IMR-90 (cell line): ENCODE measurements at regions not wholly inside any gene's neighbourhood (a gene's known extent, or its start where the extent isn't known, plus 50 kb on each side); places are given as distances from the start of the nearest gene placed in this dataset.
A peak's percentile ranks its signal among the peaks of the same experiment; 100 is the strongest.

Source experiments
- ATAC-seq: fragments of 200-7000 bp; cut with Tn5 transposase; 2 replicates; pipeline ENCODE4 v1.9.1; 2020; ENCODE audit warnings: low read depth, mild to moderate bottlenecking, moderate library complexity
- BruUV-seq: library from RNA; stranded (reverse); fragments of 400-500 nt; replicated peaks from 2 replicates; lab custom pipeline; 2021; lab: Mats Ljungman, UMichigan
- CTCF ChIA-PET: fragments of 300-600 bp; formaldehyde crosslinking; extraction: SDS; loops from one replicate; lab custom pipeline; 2021; ENCODE audit warnings: antibody characterized with exemption; lab: Yijun Ruan, JAX
- POLR2A ChIA-PET: fragments of 300-600 bp; sonication (Branson Sonifier 250); formaldehyde crosslinking; loops from one replicate; lab custom pipeline; 2022; ENCODE audit warnings: antibody characterized with exemption; ENCODE audit not compliant: unreplicated experiment; lab: Charles Lee
- DNase-seq: peaks from one replicate; pipeline ENCODE4 v3.0.0; 2013
- H2AFZ ChIP-seq: replicated peaks from 2 replicates; pipeline ENCODE3; 2013; ENCODE audit warnings: low read length, mild to moderate bottlenecking; ENCODE audit not compliant: poor library complexity
- H2AK5ac ChIP-seq: 2 replicates; pipeline ENCODE4 v1.6.1; 2013; ENCODE audit warnings: low read depth, low read length, inconsistent platforms
- H2AK9ac ChIP-seq: replicated peaks from 2 replicates; pipeline ENCODE3; 2013; ENCODE audit warnings: mild to moderate bottlenecking, low read depth, low read length, moderate library complexity; ENCODE audit not compliant: poor library complexity
- H2BK120ac ChIP-seq: 2 replicates; pipeline ENCODE4 v1.6.1; 2013; ENCODE audit warnings: low read depth, low read length, inconsistent platforms
- H2BK15ac ChIP-seq: 3 replicates; pipeline ENCODE4 v1.6.1; 2013; ENCODE audit warnings: low read depth, low read length, inconsistent platforms
- H2BK20ac ChIP-seq: 2 replicates; pipeline ENCODE4 v1.6.1; 2013; ENCODE audit warnings: low read depth, mild to moderate bottlenecking, inconsistent platforms, low read length, moderate library complexity
- H2BK5ac ChIP-seq: 2 replicates; pipeline ENCODE4 v1.6.1; 2013; ENCODE audit warnings: mild to moderate bottlenecking, low read depth, low read length, inconsistent platforms; ENCODE audit not compliant: poor library complexity, severe bottlenecking
- H3K14ac ChIP-seq: replicated peaks from 2 replicates; pipeline ENCODE4 v1.6.1; 2013; ENCODE audit warnings: low read depth, low read length, inconsistent platforms
- H3K18ac ChIP-seq: 2 replicates; pipeline ENCODE4 v1.6.1; 2013; ENCODE audit warnings: low read depth, low read length, control low read depth
- H3K23ac ChIP-seq: 2 replicates; pipeline ENCODE4 v1.6.1; 2013; ENCODE audit warnings: low read depth, low read length, inconsistent platforms
- H3K27ac ChIP-seq: 2 replicates; pipeline ENCODE4 v1.5.1; 2013; ENCODE audit warnings: mild to moderate bottlenecking, control low read depth, low read length; ENCODE audit not compliant: insufficient read depth
- H3K27me3 ChIP-seq: 2 replicates; pipeline ENCODE4 v1.6.1; 2013; ENCODE audit warnings: low read length; ENCODE audit not compliant: control insufficient read depth, insufficient read depth
- H3K36me3 ChIP-seq: 2 replicates; pipeline ENCODE4 v1.6.1; 2013; ENCODE audit warnings: low read length, mixed read lengths; ENCODE audit not compliant: control insufficient read depth, insufficient read depth
- H3K4ac ChIP-seq: 2 replicates; pipeline ENCODE4 v1.6.1; 2013; ENCODE audit warnings: low read depth, low read length, inconsistent platforms
- H3K4me1 ChIP-seq: 2 replicates; pipeline ENCODE4 v1.6.1; 2013; ENCODE audit warnings: low read length, mixed read lengths; ENCODE audit not compliant: control insufficient read depth, insufficient read depth
- H3K4me2 ChIP-seq: 2 replicates; pipeline ENCODE4 v1.6.1; 2013; ENCODE audit warnings: low read depth, mild to moderate bottlenecking, control low read depth, low read length, moderate library complexity
- H3K4me3 ChIP-seq: 2 replicates; pipeline ENCODE4 v1.5.1; 2013; ENCODE audit warnings: low read depth, mild to moderate bottlenecking, control low read depth, low read length, moderate library complexity; ENCODE audit not compliant: insufficient read depth
- H3K56ac ChIP-seq: 2 replicates; pipeline ENCODE4 v1.6.1; 2013; ENCODE audit warnings: low read length, inconsistent platforms; ENCODE audit not compliant: insufficient read depth; ENCODE audit errors: extremely low read depth
- H3K79me1 ChIP-seq, 2 experiments: 2 replicates each; pipeline ENCODE4 v1.6.1; 2013; ENCODE audit warnings: low read length in 2 of 2, inconsistent platforms in 1 of 2, low read depth in 1 of 2
- H3K9ac ChIP-seq: 2 replicates; pipeline ENCODE4 v1.6.1; 2013; ENCODE audit warnings: low read depth, low read length, control low read depth
- H3K9me1 ChIP-seq: 2 replicates; pipeline ENCODE4 v1.6.1; 2013; ENCODE audit warnings: low read length, inconsistent platforms; ENCODE audit not compliant: insufficient read depth
- H3K9me3 ChIP-seq: 2 replicates; pipeline ENCODE4 v1.6.1; 2013; ENCODE audit warnings: low read length; ENCODE audit not compliant: control insufficient read depth, insufficient read depth
- H4K20me1 ChIP-seq: 2 replicates; pipeline ENCODE4 v1.6.1; 2013; ENCODE audit warnings: low read length, inconsistent platforms; ENCODE audit not compliant: insufficient read depth
- H4K5ac ChIP-seq: 2 replicates; pipeline ENCODE4 v1.6.1; 2013; ENCODE audit warnings: mild to moderate bottlenecking, low read depth, low read length, control low read depth
- H4K8ac ChIP-seq, 2 experiments: 2 replicates each; pipeline ENCODE4 v1.6.1; 2013; ENCODE audit warnings: low read depth in 2 of 2, low read length in 2 of 2, control low read depth in 1 of 2, inconsistent platforms in 1 of 2
- H4K91ac ChIP-seq: 2 replicates; pipeline ENCODE4 v1.6.1; 2013; ENCODE audit warnings: low read depth, low read length, inconsistent platforms; ENCODE audit not compliant: insufficient read depth
- BHLHE40 ChIP-seq: fragments of 150-350 bp; IDR thresholded peaks from 2 replicates; pipeline ENCODE4 v1.6.1; 2016; ENCODE audit warnings: mild to moderate bottlenecking, low read depth, low read length
- CEBPB ChIP-seq: IDR thresholded peaks from 2 replicates; pipeline ENCODE4 v1.6.1; 2012; ENCODE audit warnings: low read depth, low read length, improper control_type of control experiment
- CHD1 ChIP-seq: IDR thresholded peaks from 2 replicates; pipeline ENCODE4 v1.6.1; 2012; ENCODE audit warnings: low read depth, low read length, improper control_type of control experiment
- CTCF ChIP-seq: conservative IDR thresholded peaks from 2 replicates; pipeline ENCODE4 v1.5.1; 2012; ENCODE audit warnings: mild to moderate bottlenecking, low read depth, low read length, improper control_type of control experiment
- FOS ChIP-seq: fragments of 150-350 bp; IDR thresholded peaks from 2 replicates; pipeline ENCODE4 v1.6.1; 2016; ENCODE audit warnings: low read depth, low read length
- MAFK ChIP-seq: IDR thresholded peaks from 2 replicates; pipeline ENCODE4 v1.6.1; 2012; ENCODE audit warnings: low read depth, low read length, improper control_type of control experiment
- MAZ ChIP-seq: IDR thresholded peaks from 2 replicates; pipeline ENCODE4 v1.6.1; 2012; ENCODE audit warnings: low read depth, mild to moderate bottlenecking, low read length, improper control_type of control experiment, moderate library complexity, borderline replicate concordance
- MXI1 ChIP-seq: IDR thresholded peaks from 2 replicates; pipeline ENCODE4 v1.6.1; 2012; ENCODE audit warnings: low read depth, mild to moderate bottlenecking, low read length, moderate library complexity, borderline replicate concordance
- NFE2L2 ChIP-seq: fragments of 150-350 bp; IDR thresholded peaks from 2 replicates; pipeline ENCODE4 v1.6.1; 2016; ENCODE audit warnings: low read depth, mild to moderate bottlenecking, low read length
- POLR2A ChIP-seq: IDR thresholded peaks from 2 replicates; pipeline ENCODE4 v1.6.1; 2012; ENCODE audit warnings: mild to moderate bottlenecking, low read depth, low read length
- RAD21 ChIP-seq: IDR thresholded peaks from 2 replicates; pipeline ENCODE4 v1.6.1; 2012; ENCODE audit warnings: low read length, improper control_type of control experiment
- RCOR1 ChIP-seq: IDR thresholded peaks from 2 replicates; pipeline ENCODE4 v1.6.1; 2012; ENCODE audit warnings: mild to moderate bottlenecking, low read length, improper control_type of control experiment; ENCODE audit not compliant: insufficient replicate concordance
- RFX5 ChIP-seq: IDR thresholded peaks from 2 replicates; pipeline ENCODE4 v1.8.0; 2012; ENCODE audit warnings: low read depth, mild to moderate bottlenecking, low read length, moderate library complexity
- SMC3 ChIP-seq: fragments of 150-350 bp; IDR thresholded peaks from 2 replicates; pipeline ENCODE4 v1.6.1; 2016; ENCODE audit warnings: low read depth, mild to moderate bottlenecking, antibody characterized with exemption, low read length, moderate library complexity
- dilution Hi-C: fragments of 300-500 bp; cut with HindIII; formaldehyde crosslinking; loops from one replicate; pipeline ENCODE4 v1.14.3; 2018; ENCODE audit warnings: low sequenced_read_pairs; ENCODE audit not compliant: unreplicated experiment
- in situ Hi-C: fragments of 300-500 bp; cut with MboI; formaldehyde crosslinking; loops from 3 replicates; pipeline ENCODE4 v1.14.3; 2019; ENCODE audit warnings: low sequenced_read_pairs, inconsistent platforms, mixed read lengths
- intact Hi-C: fragments of 100-400 bp; cut with micrococcal nuclease; formaldehyde crosslinking; loops from 2 replicates; pipeline ENCODE4 v1.10.0; 2022
- TF ChIP-seq, protein P1 (sequence below): fragments of 150-350 bp; IDR thresholded peaks from 2 replicates; pipeline ENCODE4 v1.6.1; 2017; ENCODE audit warnings: mild to moderate bottlenecking, antibody characterized with exemption, low read length, low read depth
- TF ChIP-seq, protein P2 (sequence below): fragments of 150-350 bp; IDR thresholded peaks from 2 replicates; pipeline ENCODE4 v1.6.1; 2016; ENCODE audit warnings: low read depth, mild to moderate bottlenecking, low read length, moderate library complexity, borderline replicate concordance

DNA sequence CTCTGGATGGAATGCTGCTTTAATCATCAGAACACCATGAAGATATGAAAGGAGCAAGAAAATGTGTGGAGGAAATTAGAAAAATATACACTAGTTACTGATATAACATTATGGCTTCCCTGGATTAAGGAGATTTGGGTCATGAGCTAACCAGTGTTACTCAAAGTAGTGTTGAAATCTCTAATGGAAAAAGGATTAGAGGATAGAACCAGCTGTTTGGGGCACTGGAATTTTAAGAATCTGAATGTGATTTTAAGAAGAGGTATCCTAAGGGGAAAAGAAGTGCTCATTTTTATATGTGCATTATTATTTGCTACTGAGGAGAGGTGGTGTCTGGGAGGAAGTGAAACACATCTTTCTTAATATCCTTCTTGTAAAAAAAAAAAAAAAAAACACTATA lies 164.1 kb upstream of the PPARGC1A start:
- CTCF ChIA-PET: interaction anchor here (0.7 kb wide), 1 partner anchor 10 kb away, joined by 4 read pairs; no protein-coding TSS in a partner anchor

More for the DNA sequence above, 164.1 kb upstream of the PPARGC1A start:
- H2AK9ac ChIP-seq: no peak overlapping the region
- no peak overlapping the region for H2BK15ac ChIP-seq
- no peaks in the 10 kb centered on the region for H4K20me1 ChIP-seq
- peaks cover 2% of the 10 kb centered on the region for H3K4me1 ChIP-seq
- peak; percentile 49 for ATAC-seq
- H3K9me1 ChIP-seq: no peaks in the 10 kb centered on the region
- no peak overlapping the region for H3K23ac ChIP-seq
- H3K9me3 ChIP-seq: no peaks in the 10 kb centered on the region
- TF ChIP-seq FOS (no peak), SMC3 (no peak), CHD1 (no peak), MXI1 (no peak), RAD21 (no peak), POLR2A (no peak), NFE2L2 (no peak), MAZ (no peak), MAFK (no peak), RFX5 (no peak), BHLHE40 (no peak), RCOR1 (no peak), CEBPB (no peak), CTCF (no peak)
- TF ChIP-seq, protein P1, sequence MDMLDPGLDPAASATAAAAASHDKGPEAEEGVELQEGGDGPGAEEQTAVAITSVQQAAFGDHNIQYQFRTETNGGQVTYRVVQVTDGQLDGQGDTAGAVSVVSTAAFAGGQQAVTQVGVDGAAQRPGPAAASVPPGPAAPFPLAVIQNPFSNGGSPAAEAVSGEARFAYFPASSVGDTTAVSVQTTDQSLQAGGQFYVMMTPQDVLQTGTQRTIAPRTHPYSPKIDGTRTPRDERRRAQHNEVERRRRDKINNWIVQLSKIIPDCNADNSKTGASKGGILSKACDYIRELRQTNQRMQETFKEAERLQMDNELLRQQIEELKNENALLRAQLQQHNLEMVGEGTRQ: no peak
- TF ChIP-seq, protein P2, sequence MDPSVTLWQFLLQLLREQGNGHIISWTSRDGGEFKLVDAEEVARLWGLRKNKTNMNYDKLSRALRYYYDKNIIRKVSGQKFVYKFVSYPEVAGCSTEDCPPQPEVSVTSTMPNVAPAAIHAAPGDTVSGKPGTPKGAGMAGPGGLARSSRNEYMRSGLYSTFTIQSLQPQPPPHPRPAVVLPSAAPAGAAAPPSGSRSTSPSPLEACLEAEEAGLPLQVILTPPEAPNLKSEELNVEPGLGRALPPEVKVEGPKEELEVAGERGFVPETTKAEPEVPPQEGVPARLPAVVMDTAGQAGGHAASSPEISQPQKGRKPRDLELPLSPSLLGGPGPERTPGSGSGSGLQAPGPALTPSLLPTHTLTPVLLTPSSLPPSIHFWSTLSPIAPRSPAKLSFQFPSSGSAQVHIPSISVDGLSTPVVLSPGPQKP: no peak
- H2AFZ ChIP-seq: no peak overlapping the region
- no peak overlapping the region for H2BK120ac ChIP-seq
- no peak overlapping the region; the same call in 1 of the 2 replicates for H3K18ac ChIP-seq
- H4K91ac ChIP-seq: no peak overlapping the region
- peak; percentile 17 for DNase-seq
- POLR2A ChIA-PET: no interaction called here
- dilution Hi-C loops: no loop called here
- BruUV-seq: no TSS peak
- H3K27ac ChIP-seq: no peak overlapping the region
- in situ Hi-C loops: no loop called here
- H2BK20ac ChIP-seq: no peak overlapping the region
- H2AK5ac ChIP-seq: no peak overlapping the region
- no peaks in the 10 kb centered on the region for H3K79me1 ChIP-seq
- intact Hi-C loops: no loop called here
- H3K36me3 ChIP-seq: no peaks in the 10 kb centered on the region
- no peak overlapping the region for H3K56ac ChIP-seq
- H3K9ac ChIP-seq: no peak overlapping the region
- no peak overlapping the region for H3K4ac ChIP-seq
- no peak overlapping the region for H3K4me2 ChIP-seq
- H3K27me3 ChIP-seq: no peaks in the 10 kb centered on the region
- H3K4me3 ChIP-seq: no peak overlapping the region
- H4K5ac ChIP-seq: peak overlapping the region; percentile 55; the same call in 1 of the 2 replicates
- no peak overlapping the region for H3K14ac ChIP-seq
- H4K8ac ChIP-seq: no peak overlapping the region
- no peak overlapping the region for H2BK5ac ChIP-seq
